Ammon's horn (tissue), 1 donor: ENCODE measurements at regions not wholly inside any gene's neighbourhood (a gene's known extent, or its start where the extent isn't known, plus 50 kb on each side); places are given as distances from the start of the nearest gene placed in this dataset.
"Not testable (repeated sequence)": the region's sequence is repeated elsewhere in the genome, so short reads cannot be mapped to it uniquely, and the experiment has no call there.

Experiments
- DNase-seq: peaks from one replicate; pipeline ENCODE4 v3.0.0-alpha.2; 2016; ENCODE audit warnings: low spot score

DNA sequence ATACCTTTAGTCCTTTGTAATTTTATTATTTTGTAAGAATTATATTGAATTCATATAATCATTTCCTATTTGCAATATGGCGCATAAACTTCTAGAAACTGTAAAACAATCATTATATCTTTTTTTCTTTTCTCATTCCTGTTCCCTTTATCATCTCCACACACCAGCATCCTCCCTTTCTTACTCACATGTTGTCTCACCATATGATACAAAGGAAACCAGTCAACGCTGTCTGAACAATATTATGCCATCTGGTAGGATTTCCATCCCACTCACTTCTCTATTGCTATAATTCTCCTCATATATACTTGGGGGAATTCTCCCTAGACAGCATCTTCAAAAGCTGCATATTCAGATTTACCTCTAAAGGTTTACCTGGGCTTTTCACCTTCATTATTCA, 389.8 kb downstream of the NDFIP2 start:
- DNase-seq = no peak

DNA sequence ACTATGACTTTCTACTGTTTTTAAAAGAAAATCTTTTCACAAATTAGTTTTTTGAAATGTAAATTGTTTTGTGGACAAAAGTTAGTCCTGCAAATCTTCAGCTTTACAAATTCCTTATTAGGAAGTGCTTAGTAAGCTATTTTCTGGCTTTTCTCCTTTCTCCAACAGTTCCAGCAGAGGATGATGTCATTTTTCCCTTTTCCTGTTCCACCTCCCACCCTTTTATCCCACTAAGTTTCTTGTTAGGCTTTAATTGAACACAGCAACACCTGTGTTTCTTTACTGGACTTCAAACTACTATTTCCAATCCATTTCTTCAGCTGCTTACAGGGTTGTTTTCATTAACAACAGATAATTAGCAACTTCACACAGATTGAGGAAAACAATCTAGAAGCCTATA, 389.2 kb downstream of the NDFIP2 start:
- DNase-seq = no peak

DNA sequence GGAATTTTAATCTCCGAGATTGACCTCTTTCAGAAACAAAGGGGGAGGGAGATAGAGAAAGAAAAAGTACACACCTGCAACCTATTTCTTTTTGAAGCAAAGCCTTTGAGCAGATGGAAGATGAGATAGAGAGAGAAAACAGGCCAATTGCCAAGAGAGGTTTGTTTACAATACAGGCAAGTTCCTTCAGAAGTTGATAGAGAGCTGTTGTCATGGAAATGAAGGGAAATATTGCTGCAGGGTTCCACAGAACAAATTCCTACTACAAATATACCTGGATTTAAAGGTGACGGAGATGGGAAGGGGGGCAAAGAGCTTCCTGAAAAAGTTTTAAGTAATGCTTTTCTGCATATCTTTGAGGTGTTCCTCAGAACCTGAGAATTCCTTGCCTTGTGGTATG, 388.4 kb downstream of the NDFIP2 start:
- DNase-seq = no peak

DNA sequence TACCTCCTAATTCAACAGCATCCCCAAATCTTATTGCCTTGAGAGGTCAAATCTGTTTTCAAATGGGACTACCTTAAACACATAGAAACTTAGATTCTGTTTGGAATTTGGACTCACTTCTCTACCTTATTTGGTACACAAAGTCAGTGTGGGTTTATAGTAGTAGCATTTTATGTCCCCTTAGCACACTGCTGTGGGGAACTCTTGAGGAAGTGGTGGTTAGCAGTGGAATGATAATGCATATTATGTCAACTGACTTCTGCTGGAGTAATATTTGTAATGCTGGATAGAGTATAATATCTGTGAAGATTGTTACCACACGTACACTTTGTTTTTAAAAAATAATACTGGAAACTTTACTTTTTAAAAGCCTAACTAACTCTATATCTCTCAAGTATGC, 386.3 kb downstream of the NDFIP2 start:
- DNase-seq = no peak

DNA sequence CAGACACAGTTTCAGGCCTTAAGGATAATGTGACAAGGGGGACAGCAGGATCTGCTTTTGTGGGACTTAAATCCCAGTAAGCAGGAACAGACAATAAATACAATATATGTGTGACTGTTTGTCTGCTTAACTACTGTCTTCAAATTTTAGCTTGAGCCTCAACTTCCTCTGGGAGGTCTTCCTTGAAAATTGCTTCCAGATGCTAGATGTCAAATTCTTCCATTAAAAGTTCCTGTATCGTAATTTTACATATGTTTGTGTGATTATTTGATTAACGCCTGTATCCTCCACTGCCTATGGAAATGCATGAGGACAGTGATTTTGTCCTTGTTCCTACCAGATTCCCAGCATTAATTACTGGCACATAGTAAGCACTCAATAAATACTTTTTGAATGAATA, 385.5 kb downstream of the NDFIP2 start:
- no peak for DNase-seq

DNA sequence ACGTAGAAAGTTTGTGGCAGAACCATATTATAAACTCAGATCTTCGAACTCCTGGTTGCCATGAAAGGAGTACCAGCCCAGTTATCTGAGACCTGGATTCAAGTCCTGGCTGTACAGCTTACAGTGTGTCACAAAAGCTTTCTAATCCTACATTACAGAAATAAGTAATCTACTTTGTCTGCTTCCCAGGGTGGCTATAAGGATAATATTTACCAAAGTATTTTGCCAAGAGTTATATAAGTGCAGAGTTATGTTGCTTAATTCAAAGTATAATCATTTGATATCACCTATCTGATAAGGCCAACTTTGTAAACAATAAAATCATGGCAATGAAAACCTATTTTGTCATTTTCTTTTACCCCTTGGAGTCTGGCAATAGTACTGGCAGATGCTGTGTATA, 381.6 kb downstream of the NDFIP2 start:
- no peak for DNase-seq

DNA sequence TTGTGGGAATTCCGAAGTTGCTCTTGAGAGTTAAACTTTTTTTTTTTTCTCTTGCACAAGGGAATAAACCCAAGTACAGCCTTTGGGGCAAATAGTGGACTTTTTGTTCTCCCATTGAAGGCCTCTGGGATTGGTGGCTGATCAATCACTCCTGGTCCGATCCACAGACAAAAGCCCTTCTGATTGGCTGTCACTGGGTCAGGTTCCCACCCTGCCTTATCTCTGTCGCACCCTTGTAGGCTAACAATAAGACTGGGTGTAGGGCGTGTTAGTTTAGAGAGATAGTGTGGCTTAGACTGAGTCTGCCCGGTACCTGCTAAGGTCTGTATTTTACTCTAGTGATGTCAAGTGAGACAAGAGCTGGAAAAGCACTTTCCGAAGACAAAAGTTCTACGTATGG, 380.8 kb downstream of the NDFIP2 start:
- DNase-seq = no peak

DNA sequence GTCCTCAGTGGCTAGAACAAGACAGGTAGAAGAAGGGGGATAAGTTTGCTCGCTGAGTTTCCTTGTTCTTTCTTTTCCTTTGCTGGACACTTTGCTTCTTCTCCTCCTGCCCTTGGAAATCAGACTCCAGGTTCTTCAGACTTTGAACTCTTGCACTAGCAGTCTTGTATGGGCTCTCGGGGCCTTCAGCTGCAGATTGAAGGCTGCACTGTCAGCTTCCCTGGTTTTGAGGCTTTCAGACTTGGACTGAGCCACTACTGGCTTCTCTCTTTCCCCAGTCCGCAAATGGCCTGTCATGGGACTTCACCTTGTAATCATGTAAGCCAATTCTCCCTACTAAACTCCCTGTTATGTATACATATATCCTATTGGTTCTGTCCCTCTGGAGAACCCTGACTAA, 379.8 kb downstream of the NDFIP2 start:
- no peak for DNase-seq

DNA sequence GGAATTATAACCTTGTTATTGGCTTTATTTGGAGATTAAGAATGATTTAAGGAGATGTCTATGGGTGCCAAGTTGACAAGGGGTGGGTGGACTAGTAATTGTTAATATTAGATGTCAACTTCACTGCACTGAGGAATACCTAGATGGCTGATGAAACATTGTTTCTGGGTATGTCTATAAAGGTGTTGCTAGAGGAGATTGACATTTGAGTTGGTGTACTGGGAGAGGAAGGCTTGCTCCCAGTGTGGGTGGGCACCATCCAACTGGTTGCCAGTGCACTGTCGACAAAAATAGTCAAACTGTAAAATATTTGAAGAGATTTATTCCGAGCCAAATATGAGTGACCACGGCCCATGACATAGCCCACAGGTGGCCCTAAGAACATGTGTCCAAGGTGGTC, 378.8 kb downstream of the NDFIP2 start:
- DNase-seq = no peak

DNA sequence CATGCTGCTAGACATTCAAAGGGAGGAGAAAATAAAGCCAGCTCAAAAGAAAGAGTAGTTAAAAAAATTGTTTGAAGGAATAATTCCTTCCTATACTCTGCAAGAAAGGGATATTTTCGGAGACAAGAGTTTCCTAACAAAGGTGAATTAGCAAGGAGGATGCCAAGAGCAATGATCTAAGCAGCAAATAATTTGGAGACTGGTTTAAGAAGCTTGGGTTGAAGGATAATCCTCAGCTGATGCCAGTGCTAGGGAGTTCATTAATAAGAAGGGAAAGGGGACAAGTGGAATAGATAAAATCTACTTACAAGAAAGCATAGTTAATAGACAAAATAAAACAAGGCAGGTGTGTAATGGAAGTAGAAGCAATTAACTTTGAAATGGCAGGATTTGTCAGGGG, 372.3 kb downstream of the NDFIP2 start:
- DNase-seq = no peak

DNA sequence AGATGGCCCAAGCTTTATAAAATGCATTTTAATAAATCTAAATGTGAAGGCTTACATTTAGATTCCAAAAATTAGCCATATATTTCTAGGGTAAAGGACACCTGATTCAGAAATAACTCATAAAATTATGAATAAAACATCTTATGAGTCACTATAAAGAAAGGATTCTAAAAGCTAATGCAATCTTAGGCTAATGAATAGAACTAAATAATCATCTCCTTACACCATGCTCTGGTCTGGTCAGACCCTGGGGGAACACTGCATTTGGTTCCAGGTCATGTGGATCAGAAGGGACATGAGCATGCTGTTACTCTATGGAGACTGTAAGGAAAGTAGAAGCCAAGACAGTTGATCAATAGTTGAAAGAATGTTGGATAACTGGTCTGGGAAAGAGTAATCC, 370.4 kb downstream of the NDFIP2 start:
- no peak for DNase-seq

DNA sequence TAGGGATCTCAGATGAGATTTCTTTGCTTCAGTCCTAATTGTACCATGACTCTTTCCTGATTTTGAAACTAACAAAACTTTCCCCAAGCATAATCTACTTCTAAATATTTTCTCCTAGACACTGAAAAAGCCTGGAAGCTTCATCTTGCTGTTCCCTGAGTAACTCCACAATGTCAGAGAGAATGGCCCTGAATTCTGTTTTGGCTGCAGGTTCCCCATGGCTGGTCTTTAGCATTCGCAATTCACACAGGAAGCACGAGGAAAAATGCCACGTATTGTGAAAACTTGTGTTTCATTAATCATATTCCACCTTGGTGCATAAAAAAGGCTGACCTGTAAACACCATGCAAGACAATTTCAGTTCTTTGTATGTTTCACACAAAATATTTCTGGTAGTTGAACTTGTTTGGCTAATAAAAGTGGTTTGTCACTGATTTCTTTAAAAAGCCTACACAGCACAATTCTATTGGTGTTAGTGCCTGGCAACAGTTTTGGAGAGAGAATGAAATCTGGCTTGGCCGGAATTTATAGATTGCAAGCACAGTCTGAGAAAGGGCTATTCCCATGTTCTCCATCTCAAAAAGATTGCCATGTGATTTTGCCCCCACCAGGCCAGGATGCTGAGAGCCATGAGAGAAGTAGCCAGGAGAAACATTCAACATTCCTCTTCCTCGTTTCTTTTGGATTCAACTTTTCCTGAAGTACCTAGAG, 367.1 kb downstream of the NDFIP2 start:
- DNase-seq = peak; percentile 22

DNA sequence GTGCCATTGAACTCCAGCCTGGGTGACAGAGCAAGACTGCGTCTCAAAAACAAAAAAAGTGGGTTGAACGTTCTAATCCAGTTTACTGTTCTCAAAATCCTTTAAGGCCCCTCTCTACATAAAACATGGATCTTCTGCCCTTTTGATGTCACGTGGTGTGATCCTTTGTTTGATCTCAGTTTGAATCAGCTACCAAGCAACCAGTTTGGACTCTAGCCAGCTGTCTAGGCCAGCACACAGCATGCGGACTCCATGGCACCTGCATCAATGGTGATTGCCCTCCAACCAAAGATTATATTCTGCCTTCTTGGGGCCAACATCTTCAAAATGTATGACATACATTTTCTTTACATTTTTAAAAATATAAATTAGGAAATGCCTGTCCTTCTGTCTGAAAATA, 365.4 kb downstream of the NDFIP2 start:
- DNase-seq = no peak

DNA sequence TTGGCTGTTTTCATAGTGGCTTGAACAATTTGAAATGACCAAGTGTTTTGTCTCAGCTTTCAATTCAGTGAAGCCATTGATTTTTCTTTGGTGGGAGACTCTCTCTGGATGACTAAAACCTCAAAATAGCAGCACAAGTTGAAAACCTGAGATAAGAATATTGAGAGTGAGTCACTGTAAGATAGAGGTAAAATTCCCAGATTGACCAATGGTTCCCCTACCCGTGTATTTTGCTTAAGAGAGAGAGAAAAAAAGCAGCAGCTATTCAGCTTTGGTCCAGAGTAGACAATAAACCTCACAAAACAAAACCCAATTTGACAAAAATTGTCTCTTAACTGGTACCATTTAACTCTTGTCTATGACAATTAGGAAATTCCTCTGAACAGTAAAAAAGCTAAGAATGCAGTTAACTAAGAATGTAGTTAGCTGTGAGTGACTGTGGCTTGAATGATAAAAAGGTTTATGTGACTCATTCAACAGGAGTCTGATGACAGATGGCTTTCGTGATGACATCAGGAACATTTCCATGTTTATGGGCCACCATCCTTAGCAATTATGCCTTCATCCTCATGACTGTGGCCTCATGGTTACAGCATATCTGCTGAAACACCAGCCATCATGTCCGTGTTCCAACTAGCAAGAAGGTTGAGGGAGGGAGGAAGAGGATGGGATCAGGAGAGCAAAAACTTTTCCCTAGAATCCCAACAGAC, 356.9 kb downstream of the NDFIP2 start:
- no peak for DNase-seq

DNA sequence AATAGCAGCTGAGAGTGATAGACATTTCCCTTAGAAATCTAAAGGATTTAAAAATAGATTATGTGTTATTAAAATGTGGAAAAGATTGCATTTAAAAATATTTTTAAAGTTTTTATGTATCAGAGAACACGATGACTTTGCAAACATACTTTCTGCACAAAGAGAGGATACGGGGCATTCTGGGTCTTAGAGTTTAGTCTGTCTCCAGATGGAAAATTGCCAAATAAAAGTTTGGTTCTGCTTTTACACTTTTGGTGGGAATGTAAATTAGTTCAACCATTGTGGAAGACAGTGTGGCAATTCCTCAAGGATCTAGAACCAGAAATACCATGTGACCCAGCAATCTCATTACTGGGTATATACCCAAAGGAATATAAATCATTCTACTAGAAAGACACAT, 355.2 kb downstream of the NDFIP2 start:
- not testable (repeated sequence) for DNase-seq

DNA sequence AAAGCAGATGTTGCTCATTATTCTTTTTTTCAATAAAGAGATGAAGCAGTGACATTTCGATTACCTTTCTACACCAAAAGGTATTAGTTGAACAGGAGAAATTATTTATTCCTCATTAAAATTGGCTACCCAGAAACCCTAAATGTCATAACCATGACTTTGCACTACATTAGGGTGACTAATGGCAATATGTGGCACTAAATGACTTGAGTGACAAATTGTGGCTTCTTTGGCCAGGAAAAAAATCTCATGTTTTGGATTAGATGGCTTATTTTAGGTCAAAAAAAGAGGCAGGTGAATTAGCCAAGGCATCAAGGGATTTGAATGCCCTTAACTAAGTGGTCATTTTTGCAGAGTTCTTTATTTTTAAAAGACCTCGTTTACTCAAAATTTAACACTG, 353.9 kb downstream of the NDFIP2 start:
- DNase-seq = no peak

DNA sequence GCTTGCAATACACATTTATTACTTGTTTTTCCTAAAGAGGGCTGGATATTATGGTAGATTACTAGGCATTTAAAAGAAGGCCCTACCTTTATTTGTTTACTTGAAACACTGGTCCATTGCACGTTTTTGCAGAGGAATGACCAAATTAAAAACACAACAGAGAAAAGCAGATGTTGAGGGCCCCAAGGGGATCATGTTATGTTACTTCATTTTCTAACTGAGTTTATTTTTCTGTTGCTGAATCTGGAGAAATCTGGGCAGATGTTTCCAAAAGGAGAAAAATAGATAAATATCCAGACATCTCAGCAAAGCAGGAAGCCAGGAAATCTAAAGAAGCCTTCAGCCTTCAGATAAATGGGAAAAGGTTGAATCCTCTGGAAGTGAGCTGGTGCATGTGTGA, 353.0 kb downstream of the NDFIP2 start:
- no peak for DNase-seq

DNA sequence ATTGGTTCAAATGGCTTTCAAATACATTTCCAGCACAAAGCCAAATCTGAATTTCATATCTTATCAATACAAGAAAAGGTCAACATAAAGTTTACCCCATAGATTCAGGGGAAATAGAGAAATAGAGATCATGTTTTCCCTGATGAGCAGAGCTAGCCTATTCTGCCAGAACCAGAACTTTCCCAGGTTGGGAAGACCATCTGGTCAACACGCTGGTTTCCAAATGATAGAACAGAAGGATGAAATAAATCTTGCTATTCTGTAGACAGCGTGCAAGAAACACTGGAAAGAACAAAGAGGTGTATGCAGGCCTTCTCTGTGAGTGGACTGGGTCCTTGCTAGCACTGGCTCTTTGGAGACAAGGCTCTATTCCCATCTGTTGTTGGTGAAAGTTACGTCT, 350.6 kb downstream of the NDFIP2 start:
- no peak for DNase-seq

DNA sequence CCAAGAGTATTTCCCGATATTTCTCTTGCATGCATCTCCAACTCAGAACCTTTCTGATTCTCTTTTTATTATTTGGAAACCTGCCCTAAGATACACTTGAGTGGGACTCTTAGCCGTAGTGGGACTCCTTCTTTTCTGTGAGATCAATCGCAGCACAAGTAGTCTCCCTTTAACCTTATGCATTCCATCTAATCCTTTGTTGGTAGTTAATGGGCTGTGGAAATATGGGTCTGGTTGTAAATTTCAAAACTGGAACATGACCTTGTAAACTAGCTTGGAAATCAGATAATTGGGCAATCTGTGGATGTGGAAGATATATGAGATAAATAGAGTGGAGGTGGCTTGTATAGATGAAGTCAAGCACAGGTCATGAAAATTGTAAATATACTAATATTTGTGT, 350.0 kb downstream of the NDFIP2 start:
- no peak for DNase-seq

DNA sequence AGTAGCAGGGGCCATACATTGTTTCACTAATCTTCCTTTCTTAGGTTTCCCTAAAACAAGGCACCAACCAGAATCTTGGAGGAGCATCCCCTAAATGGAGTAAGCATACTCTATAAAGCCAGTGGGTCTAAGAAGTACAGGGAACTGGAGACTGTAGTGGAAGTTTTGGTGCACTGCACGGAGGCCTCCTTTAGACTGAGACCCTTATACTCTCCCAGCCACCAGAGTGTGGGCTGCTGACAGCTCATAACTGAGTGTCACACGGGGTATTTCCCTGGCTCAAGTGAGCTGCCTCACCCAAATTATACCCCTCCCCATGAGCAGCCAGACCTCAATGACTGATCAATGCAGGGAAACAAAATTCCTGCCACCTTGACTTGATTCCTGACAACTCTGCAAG, 349.5 kb downstream of the NDFIP2 start:
- no peak for DNase-seq

DNA sequence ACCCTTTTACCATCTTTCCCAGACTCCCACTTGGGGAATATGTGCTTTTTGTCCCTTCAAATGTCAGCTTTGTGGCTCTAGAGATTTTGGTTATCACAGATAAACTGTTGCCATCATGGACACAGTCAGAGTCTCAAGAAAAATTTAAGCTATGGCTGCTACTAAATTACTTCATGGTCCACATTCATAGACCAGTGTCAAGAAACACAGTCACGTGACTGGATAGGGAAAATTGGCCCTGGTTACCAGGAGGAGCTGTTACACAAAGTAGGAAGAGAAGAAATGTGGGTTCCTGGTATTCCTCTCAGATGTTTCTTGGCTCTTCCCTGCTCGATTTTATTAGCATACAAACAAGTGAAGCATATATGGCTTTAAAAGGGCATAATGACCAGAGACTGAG, 348.9 kb downstream of the NDFIP2 start:
- no peak for DNase-seq

DNA sequence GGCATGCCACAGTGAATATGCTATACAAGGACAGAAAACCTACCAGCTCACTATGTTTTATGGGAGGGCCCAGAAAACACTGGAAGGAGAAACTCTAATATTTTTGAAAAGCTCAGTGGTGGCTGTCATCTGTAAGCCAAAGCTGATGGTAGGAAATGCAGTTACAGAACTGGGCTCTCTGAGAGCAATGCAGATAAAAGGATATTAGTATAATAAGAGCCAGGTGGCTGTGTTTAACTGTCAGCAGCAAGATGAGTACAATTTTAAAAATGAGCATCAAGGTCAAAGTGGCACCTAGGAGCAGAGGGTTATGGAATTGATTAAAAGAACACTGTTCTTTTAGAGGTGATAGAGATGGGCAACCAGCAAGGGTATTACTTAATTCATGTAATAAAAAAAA, 345.0 kb downstream of the NDFIP2 start:
- no peak for DNase-seq

DNA sequence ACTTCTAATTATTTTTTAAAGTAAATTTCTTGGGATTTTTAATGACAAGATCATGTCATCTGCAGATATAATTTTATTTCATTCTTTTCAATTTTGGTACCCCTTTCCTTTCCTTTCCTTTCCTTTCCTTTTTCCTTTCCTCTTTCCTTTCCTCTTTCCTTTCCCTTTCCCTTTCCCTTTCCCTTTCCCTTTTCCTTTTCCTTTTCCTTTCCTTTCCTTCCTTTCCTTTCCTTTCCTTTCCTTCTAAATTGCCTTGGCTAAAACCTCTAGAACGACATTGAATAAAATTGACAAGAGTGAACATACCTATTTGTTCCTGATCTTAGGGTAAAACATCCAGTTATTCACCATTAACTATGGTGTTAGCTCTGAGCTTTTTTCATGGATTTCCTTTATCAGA, 334.1 kb downstream of the NDFIP2 start:
- no peak for DNase-seq
